SK-N-SH treated with all-trans-retinoic acid at 6 μM for 48 hours (cell line): ENCODE measurements at regions not wholly inside any gene's neighbourhood (a gene's known extent, or its start where the extent isn't known, plus 50 kb on each side); places are given as distances from the start of the nearest gene placed in this dataset.
"Not testable (repeated sequence)": the region's sequence is repeated elsewhere in the genome, so short reads cannot be mapped to it uniquely, and the experiment has no call there.

Experiments used
- ATAC-seq: fragments of 200-7000 bp; cut with Tn5 transposase; 3 replicates; pipeline ENCODE4 v1.9.1; 2020; ENCODE audit warnings: mild to moderate bottlenecking, moderate library complexity
- ARNTL ChIP-seq: fragments of 450-650 bp; formaldehyde crosslinking; IDR thresholded peaks from 2 replicates; pipeline ENCODE4 v1.5.0; 2020; ENCODE audit warnings: low read depth, mild to moderate bottlenecking, moderate library complexity, borderline replicate concordance
- BACH2 ChIP-seq: fragments of 250-450 bp; sonication (Bioruptor Pico); IDR thresholded peaks from 2 replicates; pipeline ENCODE4 v1.9.0; 2021; ENCODE audit warnings: mild to moderate bottlenecking, borderline replicate concordance
- CSDC2 ChIP-seq: fragments of 250-450 bp; sonication (Bioruptor Pico); IDR thresholded peaks from 2 replicates; pipeline ENCODE4 v1.5.0; 2020; ENCODE audit warnings: mild to moderate bottlenecking, moderate library complexity
- ESRRG ChIP-seq: fragments of 250-450 bp; sonication (Bioruptor Pico); IDR thresholded peaks from 2 replicates; pipeline ENCODE4 v1.6.1; 2021; ENCODE audit warnings: mild to moderate bottlenecking
- GLIS3 ChIP-seq: fragments of 250-450 bp; sonication (Bioruptor Pico); IDR thresholded peaks from 2 replicates; pipeline ENCODE4 v1.5.0; 2020; ENCODE audit warnings: mild to moderate bottlenecking, moderate library complexity
- ISL1 ChIP-seq: fragments of 250-450 bp; sonication (Bioruptor Pico); IDR thresholded peaks from 2 replicates; pipeline ENCODE4 v2.1.2; 2022; ENCODE audit warnings: mild to moderate bottlenecking, moderate library complexity
- OSR1 ChIP-seq: fragments of 250-450 bp; sonication (Bioruptor Pico); IDR thresholded peaks from 2 replicates; pipeline ENCODE4 v1.8.0; 2022; ENCODE audit warnings: moderate library complexity, mild to moderate bottlenecking, inconsistent platforms
- PPARA ChIP-seq: fragments of 250-450 bp; sonication (Bioruptor Pico); IDR thresholded peaks from 2 replicates; pipeline ENCODE4 v1.5.0; 2020; ENCODE audit warnings: mild to moderate bottlenecking, borderline replicate concordance
- RARB ChIP-seq: fragments of 250-450 bp; sonication (Bioruptor Pico); IDR thresholded peaks from 2 replicates; pipeline ENCODE4 v1.8.0; 2021; ENCODE audit warnings: mild to moderate bottlenecking, moderate library complexity
- SNAI2 ChIP-seq: fragments of 250-450 bp; sonication (Bioruptor Pico); IDR thresholded peaks from 2 replicates; pipeline ENCODE4 v1.5.0; 2020; ENCODE audit warnings: mild to moderate bottlenecking, moderate library complexity
- TCF4 ChIP-seq: fragments of 250-450 bp; sonication (Bioruptor Pico); IDR thresholded peaks from 2 replicates; pipeline ENCODE4 v1.8.0; 2021; ENCODE audit warnings: mild to moderate bottlenecking, moderate library complexity, borderline replicate concordance
- TOX ChIP-seq: fragments of 250-450 bp; sonication (Bioruptor Pico); IDR thresholded peaks from 2 replicates; pipeline ENCODE4 v1.8.0; 2021; ENCODE audit warnings: mild to moderate bottlenecking, moderate library complexity, borderline replicate concordance
- ZC3H10 ChIP-seq: fragments of 250-450 bp; sonication (Bioruptor Pico); IDR thresholded peaks from 2 replicates; pipeline ENCODE4 v1.5.1; 2021; ENCODE audit warnings: mild to moderate bottlenecking, moderate library complexity
- ZFP3 ChIP-seq: fragments of 250-450 bp; sonication (Bioruptor Pico); IDR thresholded peaks from 2 replicates; pipeline ENCODE4 v1.5.0; 2020; ENCODE audit warnings: mild to moderate bottlenecking, moderate library complexity
- ZFP30 ChIP-seq: fragments of 450-650 bp; formaldehyde crosslinking; IDR thresholded peaks from 2 replicates; pipeline ENCODE4 v1.5.0; 2022; ENCODE audit warnings: mild to moderate bottlenecking, moderate library complexity
- ZNF70 ChIP-seq: fragments of 450-650 bp; formaldehyde crosslinking; IDR thresholded peaks from 2 replicates; pipeline ENCODE4 v1.5.0; 2020; ENCODE audit warnings: mild to moderate bottlenecking, moderate library complexity
- ZNF8 ChIP-seq: fragments of 450-650 bp; formaldehyde crosslinking; IDR thresholded peaks from 2 replicates; pipeline ENCODE4 v1.5.0; 2020; ENCODE audit warnings: mild to moderate bottlenecking, moderate library complexity
- TF ChIP-seq, protein P1 (sequence below): fragments of 250-450 bp; sonication (Bioruptor Pico); IDR thresholded peaks from 2 replicates; pipeline ENCODE4 v1.5.1; 2021; ENCODE audit warnings: mild to moderate bottlenecking, moderate library complexity
- TF ChIP-seq, protein P2 (sequence below): fragments of 250-450 bp; sonication (Bioruptor Pico); IDR thresholded peaks from 2 replicates; pipeline ENCODE4 v1.5.1; 2020; ENCODE audit warnings: low read depth, mild to moderate bottlenecking, moderate library complexity
- TF ChIP-seq, protein P3 (sequence below): fragments of 250-450 bp; sonication (Bioruptor Pico); IDR thresholded peaks from 2 replicates; pipeline ENCODE4 v1.8.0; 2020; ENCODE audit warnings: mild to moderate bottlenecking, moderate library complexity, borderline replicate concordance
- TF ChIP-seq, protein P4 (sequence below): fragments of 250-450 bp; sonication (Bioruptor Pico); IDR thresholded peaks from 2 replicates; pipeline ENCODE4 v1.5.0; 2020; ENCODE audit warnings: mild to moderate bottlenecking, moderate library complexity
- TF ChIP-seq, protein P5 (sequence below): fragments of 250-450 bp; sonication (Bioruptor Pico); IDR thresholded peaks from 2 replicates; pipeline ENCODE4 v1.8.0; 2021; ENCODE audit warnings: low read depth, mild to moderate bottlenecking, moderate library complexity, borderline replicate concordance

DNA sequence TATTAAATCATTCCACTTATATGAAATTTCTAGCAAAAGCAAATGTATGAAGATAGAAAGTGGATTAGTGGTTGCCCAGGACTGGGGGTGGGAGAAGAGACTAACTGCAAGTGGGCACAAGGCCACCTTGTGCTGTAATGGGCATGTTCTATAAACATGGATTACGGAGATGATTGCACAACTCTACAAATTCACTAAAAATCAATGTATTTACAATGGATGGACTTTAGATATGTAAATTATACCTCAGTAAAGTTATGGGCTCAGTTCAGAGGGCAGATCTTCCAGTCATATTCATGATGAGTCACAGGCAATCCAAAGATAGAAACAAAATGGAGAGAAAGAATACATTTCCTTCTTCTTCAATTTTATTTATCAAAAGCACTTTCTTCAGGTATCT lies 173.9 kb downstream of the NDUFA12 start:
- no peak for ATAC-seq
- TF ChIP-seq ZFP30 (CRISPR knock-in tag) (no peak), CSDC2 (CRISPR knock-in tag) (no peak), ZNF70 (no peak), RARB (CRISPR knock-in tag) (no peak), ZC3H10 (no peak), BACH2 (no peak)
- TF ChIP-seq, protein P1, sequence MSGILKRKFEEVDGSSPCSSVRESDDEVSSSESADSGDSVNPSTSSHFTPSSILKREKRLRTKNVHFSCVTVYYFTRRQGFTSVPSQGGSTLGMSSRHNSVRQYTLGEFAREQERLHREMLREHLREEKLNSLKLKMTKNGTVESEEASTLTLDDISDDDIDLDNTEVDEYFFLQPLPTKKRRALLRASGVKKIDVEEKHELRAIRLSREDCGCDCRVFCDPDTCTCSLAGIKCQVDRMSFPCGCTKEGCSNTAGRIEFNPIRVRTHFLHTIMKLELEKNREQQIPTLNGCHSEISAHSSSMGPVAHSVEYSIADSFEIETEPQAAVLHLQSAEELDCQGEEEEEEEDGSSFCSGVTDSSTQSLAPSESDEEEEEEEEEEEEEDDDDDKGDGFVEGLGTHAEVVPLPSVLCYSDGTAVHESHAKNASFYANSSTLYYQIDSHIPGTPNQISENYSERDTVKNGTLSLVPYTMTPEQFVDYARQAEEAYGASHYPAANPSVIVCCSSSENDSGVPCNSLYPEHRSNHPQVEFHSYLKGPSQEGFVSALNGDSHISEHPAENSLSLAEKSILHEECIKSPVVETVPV (CRISPR knock-in tag): no peak
- TF ChIP-seq, protein P2, sequence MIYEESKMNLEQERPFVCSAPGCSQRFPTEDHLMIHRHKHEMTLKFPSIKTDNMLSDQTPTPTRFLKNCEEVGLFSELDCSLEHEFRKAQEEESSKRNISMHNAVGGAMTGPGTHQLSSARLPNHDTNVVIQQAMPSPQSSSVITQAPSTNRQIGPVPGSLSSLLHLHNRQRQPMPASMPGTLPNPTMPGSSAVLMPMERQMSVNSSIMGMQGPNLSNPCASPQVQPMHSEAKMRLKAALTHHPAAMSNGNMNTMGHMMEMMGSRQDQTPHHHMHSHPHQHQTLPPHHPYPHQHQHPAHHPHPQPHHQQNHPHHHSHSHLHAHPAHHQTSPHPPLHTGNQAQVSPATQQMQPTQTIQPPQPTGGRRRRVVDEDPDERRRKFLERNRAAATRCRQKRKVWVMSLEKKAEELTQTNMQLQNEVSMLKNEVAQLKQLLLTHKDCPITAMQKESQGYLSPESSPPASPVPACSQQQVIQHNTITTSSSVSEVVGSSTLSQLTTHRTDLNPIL: no peak
- TF ChIP-seq, protein P3, sequence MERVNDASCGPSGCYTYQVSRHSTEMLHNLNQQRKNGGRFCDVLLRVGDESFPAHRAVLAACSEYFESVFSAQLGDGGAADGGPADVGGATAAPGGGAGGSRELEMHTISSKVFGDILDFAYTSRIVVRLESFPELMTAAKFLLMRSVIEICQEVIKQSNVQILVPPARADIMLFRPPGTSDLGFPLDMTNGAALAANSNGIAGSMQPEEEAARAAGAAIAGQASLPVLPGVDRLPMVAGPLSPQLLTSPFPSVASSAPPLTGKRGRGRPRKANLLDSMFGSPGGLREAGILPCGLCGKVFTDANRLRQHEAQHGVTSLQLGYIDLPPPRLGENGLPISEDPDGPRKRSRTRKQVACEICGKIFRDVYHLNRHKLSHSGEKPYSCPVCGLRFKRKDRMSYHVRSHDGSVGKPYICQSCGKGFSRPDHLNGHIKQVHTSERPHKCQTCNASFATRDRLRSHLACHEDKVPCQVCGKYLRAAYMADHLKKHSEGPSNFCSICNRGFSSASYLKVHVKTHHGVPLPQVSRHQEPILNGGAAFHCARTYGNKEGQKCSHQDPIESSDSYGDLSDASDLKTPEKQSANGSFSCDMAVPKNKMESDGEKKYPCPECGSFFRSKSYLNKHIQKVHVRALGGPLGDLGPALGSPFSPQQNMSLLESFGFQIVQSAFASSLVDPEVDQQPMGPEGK (CRISPR knock-in tag): no peak

DNA sequence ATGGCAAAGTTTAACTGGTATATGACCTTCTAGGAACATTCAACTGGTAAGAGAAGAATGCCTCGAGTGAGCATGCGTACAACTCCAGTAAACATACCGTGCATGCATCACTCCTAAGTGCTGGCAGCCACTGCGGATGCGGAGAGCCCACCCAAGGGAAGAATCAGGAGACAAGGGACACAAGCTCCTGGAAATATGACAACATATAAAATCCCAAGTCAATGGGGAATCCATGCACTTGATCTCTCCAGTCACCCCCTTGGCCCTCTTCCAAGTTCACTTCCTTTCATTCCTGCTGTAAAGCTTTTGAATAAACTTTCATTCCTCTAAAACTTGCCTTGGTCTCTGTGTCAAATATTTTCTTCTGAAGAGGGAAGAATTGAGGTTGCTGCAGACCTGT lies 168.7 kb upstream of the TMCC3 start:
- TF ChIP-seq ARNTL (CRISPR knock-in tag) (no peak), ZNF8 (CRISPR knock-in tag) (no peak), ISL1 (CRISPR knock-in tag) (no peak), TCF4 (CRISPR knock-in tag) (no peak)
- TF ChIP-seq, protein P4, sequence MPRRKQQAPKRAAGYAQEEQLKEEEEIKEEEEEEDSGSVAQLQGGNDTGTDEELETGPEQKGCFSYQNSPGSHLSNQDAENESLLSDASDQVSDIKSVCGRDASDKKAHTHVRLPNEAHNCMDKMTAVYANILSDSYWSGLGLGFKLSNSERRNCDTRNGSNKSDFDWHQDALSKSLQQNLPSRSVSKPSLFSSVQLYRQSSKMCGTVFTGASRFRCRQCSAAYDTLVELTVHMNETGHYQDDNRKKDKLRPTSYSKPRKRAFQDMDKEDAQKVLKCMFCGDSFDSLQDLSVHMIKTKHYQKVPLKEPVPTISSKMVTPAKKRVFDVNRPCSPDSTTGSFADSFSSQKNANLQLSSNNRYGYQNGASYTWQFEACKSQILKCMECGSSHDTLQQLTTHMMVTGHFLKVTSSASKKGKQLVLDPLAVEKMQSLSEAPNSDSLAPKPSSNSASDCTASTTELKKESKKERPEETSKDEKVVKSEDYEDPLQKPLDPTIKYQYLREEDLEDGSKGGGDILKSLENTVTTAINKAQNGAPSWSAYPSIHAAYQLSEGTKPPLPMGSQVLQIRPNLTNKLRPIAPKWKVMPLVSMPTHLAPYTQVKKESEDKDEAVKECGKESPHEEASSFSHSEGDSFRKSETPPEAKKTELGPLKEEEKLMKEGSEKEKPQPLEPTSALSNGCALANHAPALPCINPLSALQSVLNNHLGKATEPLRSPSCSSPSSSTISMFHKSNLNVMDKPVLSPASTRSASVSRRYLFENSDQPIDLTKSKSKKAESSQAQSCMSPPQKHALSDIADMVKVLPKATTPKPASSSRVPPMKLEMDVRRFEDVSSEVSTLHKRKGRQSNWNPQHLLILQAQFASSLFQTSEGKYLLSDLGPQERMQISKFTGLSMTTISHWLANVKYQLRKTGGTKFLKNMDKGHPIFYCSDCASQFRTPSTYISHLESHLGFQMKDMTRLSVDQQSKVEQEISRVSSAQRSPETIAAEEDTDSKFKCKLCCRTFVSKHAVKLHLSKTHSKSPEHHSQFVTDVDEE (CRISPR knock-in tag): no peak
- TF ChIP-seq, protein P3 (CRISPR knock-in tag): no peak
- no peak for ATAC-seq

DNA sequence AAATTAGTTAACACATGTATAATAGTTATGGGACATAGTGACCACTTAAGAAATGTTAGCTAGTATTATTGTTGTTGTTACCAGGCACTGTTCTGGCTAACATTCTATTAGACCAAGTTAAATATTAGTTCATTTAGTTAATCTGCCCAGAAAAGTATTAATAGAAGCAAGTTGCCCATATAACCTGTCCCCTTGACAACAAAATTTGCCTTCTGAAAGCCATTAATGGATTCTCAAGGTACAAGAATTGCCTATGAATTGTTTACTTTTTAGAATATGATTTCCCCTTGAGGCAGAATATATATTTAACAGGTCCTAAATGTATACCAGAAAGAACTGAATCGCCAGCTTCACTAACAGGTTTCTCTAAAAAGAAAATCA lies 167.3 kb upstream of the TMCC3 start:
- ATAC-seq: no peak
- TF ChIP-seq ZFP3 (CRISPR knock-in tag) (no peak), TCF4 (CRISPR knock-in tag) (no peak), PPARA (CRISPR knock-in tag) (no peak), ARNTL (CRISPR knock-in tag) (no peak), ISL1 (CRISPR knock-in tag) (no peak), CSDC2 (CRISPR knock-in tag) (no peak), ZNF70 (no peak), TOX (CRISPR knock-in tag) (no peak), ZNF8 (CRISPR knock-in tag) (no peak), OSR1 (CRISPR knock-in tag) (no peak), GLIS3 (no peak), SNAI2 (no peak), RARB (CRISPR knock-in tag) (no peak), ZFP30 (CRISPR knock-in tag) (no peak), BACH2 (no peak), ZC3H10 (no peak), ESRRG (no peak)
- TF ChIP-seq, protein P2: no peak
- TF ChIP-seq, protein P5, sequence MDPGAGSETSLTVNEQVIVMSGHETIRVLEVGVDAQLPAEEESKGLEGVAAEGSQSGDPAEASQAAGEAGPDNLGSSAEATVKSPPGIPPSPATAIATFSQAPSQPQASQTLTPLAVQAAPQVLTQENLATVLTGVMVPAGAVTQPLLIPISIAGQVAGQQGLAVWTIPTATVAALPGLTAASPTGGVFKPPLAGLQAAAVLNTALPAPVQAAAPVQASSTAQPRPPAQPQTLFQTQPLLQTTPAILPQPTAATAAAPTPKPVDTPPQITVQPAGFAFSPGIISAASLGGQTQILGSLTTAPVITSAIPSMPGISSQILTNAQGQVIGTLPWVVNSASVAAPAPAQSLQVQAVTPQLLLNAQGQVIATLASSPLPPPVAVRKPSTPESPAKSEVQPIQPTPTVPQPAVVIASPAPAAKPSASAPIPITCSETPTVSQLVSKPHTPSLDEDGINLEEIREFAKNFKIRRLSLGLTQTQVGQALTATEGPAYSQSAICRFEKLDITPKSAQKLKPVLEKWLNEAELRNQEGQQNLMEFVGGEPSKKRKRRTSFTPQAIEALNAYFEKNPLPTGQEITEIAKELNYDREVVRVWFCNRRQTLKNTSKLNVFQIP (CRISPR knock-in tag): no peak
- TF ChIP-seq, protein P4 (CRISPR knock-in tag): no peak

DNA sequence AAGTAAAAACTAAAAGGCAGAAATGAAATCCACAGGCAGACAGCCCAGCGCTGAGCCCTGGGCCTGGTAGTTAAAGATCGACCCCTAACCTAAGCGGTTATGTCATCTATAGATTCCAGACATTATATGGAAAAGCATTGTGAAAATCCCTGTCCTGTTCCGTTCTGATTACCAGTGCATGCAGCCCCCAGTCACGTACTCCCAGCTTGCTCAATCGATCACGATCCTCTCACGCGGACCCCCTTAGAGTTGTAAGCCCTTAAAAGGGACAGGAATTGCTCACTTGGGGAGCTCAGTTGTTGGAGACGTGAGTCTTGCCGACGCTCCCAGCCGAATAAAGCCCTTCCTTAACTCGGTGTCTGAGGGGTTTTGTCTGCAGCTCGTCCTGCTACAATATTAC lies 166.8 kb upstream of the TMCC3 start:
- ATAC-seq: not testable (repeated sequence)
